Sigmoid colon (tissue), 6 donors: ENCODE measurements at regions not wholly inside any gene's neighbourhood (a gene's known extent, or its start where the extent isn't known, plus 50 kb on each side); places are given as distances from the start of the nearest gene placed in this dataset.
"Not testable (repeated sequence)": the region's sequence is repeated elsewhere in the genome, so short reads cannot be mapped to it uniquely, and the experiment has no call there.

Experiments used
- DNase-seq: peaks from one replicate; pipeline ENCODE4 v3.0.0-alpha.2; 2019
- H3K27ac ChIP-seq, 4 donors: fragments of 200-600 bp; sonication (generic); one replicate each; pipeline ENCODE4 v1.5.1; 2016 to 2019; ENCODE audit warnings: mild to moderate bottlenecking in 1 of 4
- H3K27me3 ChIP-seq, 3 donors: fragments of 200-600 bp; sonication (generic); one replicate each; pipeline ENCODE4 v1.5.1; 2019; ENCODE audit warnings: mild to moderate bottlenecking in 1 of 3
- H3K36me3 ChIP-seq, 4 donors: fragments of 200-600 bp; sonication (generic); one replicate each; pipeline ENCODE4 v1.5.1; 2016 to 2019
- H3K4me1 ChIP-seq, 4 donors: fragments of 200-600 bp; sonication (generic); one replicate each; pipeline ENCODE4 v1.5.1; 2017 to 2019
- H3K4me3 ChIP-seq, 4 donors: fragments of 200-600 bp; sonication (generic); one replicate each; pipeline ENCODE4 v1.5.1; 2017 to 2019; ENCODE audit warnings: mild to moderate bottlenecking in 2 of 4, moderate library complexity in 1 of 4
- H3K9me3 ChIP-seq, 4 donors: fragments of 200-600 bp in 3 of 4; sonication (generic) in 3 of 4; one replicate each; pipeline versions ENCODE4 v1.5.1 to v1.6.1; 2013 to 2019
- WGBS, 2 donors: extraction: QIAGEN DNeasy Blood & Tissue Kit; methylation state at CpG; one replicate each; pipeline ENCODE4 v1.1.7; 2013; 5-methylcytosine and 5-hydroxymethylcytosine counted together
- intact Hi-C: fragments of 100-400 bp; cut with DNase I; formaldehyde crosslinking; loops from one replicate; pipeline ENCODE4 v1.15.1; 2023
- small RNA-seq, 3 donors: library from RNA; depleted of rRNA; stranded (forward); fragments of <200 nt; gene quantifications; one replicate each; pipeline ENCODE3, GENCODE V24; 2016
- donor health status: healthy with polysubstance abuse.
- donor health status: healthy.

- H3K27ac ChIP-seq, H3K27me3 ChIP-seq, H3K4me1 ChIP-seq, H3K9me3 ChIP-seq, H3K36me3 ChIP-seq, intact Hi-C loops, DNase-seq, H3K4me3 ChIP-seq: not testable (repeated sequence)
- no CpG with 5 or more reads among the region's 9 CpGs for WGBS, 2 donors
These were observed 64.4 kb upstream of the NOTCH2NLA start for GRCh38 chr1:146292940-146293936.

- DNase-seq, H3K27me3 ChIP-seq, H3K9me3 ChIP-seq, H3K27ac ChIP-seq, H3K4me3 ChIP-seq, intact Hi-C loops, H3K36me3 ChIP-seq, H3K4me1 ChIP-seq: not testable (repeated sequence)
- WGBS, 2 donors = no CpG with 5 or more reads among the region's 4 CpGs
These were observed 63.6 kb upstream of the NOTCH2NLA start for GRCh38 chr1:146292424-146292823.

DNA sequence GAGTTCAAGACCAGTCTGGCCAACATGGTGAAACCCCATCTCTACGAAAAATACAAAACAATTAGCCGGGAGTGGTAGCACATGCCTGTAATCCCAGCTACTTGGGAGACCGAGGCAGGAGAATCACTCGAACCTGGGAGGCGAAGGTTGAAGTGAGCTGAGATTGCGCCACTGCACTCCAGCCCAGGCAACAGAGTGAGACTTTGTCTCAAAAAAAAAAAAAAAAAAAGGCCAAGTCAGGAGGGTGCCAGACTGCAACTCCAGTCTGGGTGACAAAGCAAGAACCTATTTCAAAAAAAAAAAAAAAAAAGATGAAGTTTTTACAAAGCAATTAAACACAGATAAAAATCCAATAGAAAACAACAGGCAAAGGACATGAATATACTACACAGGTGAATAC lies 59.1 kb upstream of the NOTCH2NLA start:
- H3K27me3 ChIP-seq, H3K27ac ChIP-seq, H3K36me3 ChIP-seq, DNase-seq, H3K9me3 ChIP-seq, H3K4me3 ChIP-seq, intact Hi-C loops, H3K4me1 ChIP-seq: not testable (repeated sequence)
- no CpG with 5 or more reads among the region's 6 CpGs for WGBS, 2 donors

DNA sequence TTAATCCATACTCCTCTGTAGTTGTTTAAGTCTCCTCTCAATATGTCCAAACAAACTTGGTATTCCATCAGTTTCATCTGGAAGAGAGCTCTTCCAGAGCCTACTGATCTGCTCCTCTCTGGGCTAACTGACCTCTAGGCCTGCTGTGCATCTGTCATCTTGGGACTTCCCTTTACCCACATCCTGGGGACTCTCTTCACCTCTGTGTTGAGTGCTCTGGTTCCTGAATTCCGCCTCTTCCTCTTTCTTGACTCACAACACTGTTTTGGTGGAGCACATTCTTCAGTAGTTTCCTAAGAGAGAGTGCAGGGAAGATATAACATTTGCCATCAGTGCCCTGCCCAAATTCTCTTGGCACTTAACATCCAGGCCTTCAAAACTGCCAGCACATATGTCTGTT lies 55.9 kb upstream of the NOTCH2NLA start:
- no CpG with 5 or more reads among the region's 1 CpG for WGBS, 2 donors
- H3K36me3 ChIP-seq, DNase-seq, H3K9me3 ChIP-seq, H3K27me3 ChIP-seq, H3K4me1 ChIP-seq, H3K27ac ChIP-seq, H3K4me3 ChIP-seq, intact Hi-C loops: not testable (repeated sequence)

DNA sequence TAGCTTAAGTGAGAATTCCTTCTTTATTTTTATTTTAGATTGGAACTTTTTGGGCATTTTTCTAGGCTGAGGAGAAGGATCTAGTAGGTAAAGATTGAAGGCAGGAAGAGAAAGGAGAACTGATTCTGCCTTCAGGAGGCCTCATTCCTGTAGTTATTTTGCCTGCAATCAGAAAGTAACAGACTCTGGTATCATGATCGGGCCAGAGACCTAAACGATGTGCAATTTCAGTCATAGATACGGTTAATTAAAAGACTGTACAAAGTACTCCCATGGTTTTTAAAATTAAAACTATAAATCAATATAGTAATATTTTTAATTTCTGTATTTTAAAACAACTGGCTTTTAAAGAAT lies 54.7 kb upstream of the NOTCH2NLA start:
- WGBS, 2 donors = no CpG with 5 or more reads among the region's 3 CpGs
- H3K27ac ChIP-seq, H3K4me3 ChIP-seq, H3K27me3 ChIP-seq, intact Hi-C loops, H3K4me1 ChIP-seq, H3K9me3 ChIP-seq, DNase-seq, H3K36me3 ChIP-seq: not testable (repeated sequence)

DNA sequence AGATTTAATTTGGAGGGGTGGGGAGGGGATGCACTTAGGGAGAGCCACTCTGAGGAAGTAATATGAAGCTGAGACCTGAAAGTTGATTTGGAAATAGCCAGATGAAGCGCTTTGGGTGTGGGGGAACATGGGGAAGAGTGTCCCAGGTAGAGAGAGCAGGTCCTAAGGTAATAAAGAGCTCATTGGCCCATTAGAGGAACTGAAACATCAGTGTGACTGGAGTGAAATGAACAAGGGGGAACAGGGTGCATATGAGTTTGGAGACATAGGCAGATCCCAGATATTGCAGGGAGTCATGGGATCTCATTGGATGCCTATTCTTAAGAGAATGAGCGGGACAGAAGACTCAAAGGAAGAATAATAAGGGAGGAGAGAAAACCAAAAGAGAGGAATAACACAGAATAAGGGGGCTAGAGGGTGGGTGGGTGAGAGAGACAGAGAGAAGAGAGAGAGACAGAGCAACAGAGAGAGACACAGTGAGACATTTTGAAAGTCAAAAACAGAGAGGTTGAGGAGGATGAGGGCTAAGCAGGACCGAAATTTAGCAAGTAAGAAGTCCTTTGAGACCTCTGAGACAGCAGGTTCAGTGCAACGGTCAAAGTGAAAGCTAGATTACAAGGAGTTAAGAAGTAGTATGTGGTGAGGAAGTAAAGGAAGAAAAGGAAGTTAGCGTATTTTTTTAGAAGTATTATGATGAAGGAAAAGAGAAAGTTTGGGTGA lies 54.1 kb upstream of the NOTCH2NLA start:
- H3K9me3 ChIP-seq, H3K27ac ChIP-seq, DNase-seq, H3K36me3 ChIP-seq, intact Hi-C loops, H3K27me3 ChIP-seq, H3K4me1 ChIP-seq, H3K4me3 ChIP-seq: not testable (repeated sequence)
- no CpG with 5 or more reads among the region's 5 CpGs for WGBS, 2 donors

- WGBS, 2 donors = no CpG with 5 or more reads among the region's 4 CpGs
These were observed 52.7 kb upstream of the NOTCH2NLA start for GRCh38 chr1:146281522-146281921.

GRCh38 chr1:146278758-146279157 lies 49.9 kb upstream of the NOTCH2NLA start:
- H3K27me3 ChIP-seq, DNase-seq, H3K4me1 ChIP-seq, intact Hi-C loops, H3K36me3 ChIP-seq, H3K4me3 ChIP-seq, H3K9me3 ChIP-seq, H3K27ac ChIP-seq: not testable (repeated sequence)
- WGBS, 2 donors = no CpG with 5 or more reads among the region's 2 CpGs

More at GRCh38 chr1:146281522-146281921, 52.7 kb upstream of the NOTCH2NLA start:
- H3K9me3 ChIP-seq, H3K4me1 ChIP-seq, H3K4me3 ChIP-seq, DNase-seq, H3K36me3 ChIP-seq, H3K27me3 ChIP-seq, H3K27ac ChIP-seq, intact Hi-C loops: not testable (repeated sequence)

Small RNA genes lying in the stretch of these regions (small RNA-seq; reads per million reads assigned to genes)
- gene RF00003 (0 reads per million in 3 donors), gene RF00619 (0 reads per million in 3 donors), gene RNA5SP536 (0 reads per million in 3 donors), gene RNU6-1071P (0 reads per million in 3 donors)
